ENCODE measurements at regions not wholly inside any gene's neighbourhood (a gene's known extent, or its start where the extent isn't known, plus 50 kb on each side); places are given as distances from the start of the nearest gene placed in this dataset.

DNA sequence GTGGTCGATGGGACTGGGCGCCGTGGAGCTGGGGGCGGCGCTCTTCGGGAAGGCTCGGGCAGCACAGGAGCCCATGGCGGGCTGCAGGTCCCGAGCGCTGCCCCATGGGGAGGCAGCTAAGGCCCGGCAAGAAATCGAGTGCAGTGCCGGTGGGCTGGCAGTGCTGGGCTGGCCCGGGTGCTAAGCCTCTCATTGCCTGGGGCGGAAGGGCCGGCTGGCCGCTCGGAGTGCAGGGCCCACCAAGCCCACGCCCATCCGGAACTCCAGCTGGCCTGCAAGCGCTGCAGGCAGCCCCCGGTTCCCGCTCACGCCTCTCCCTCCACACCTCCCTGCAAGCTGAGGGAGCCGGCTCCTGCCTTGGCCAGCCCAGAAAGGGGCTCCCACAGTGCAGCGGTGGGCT is 748.4 kb upstream of the NRXN1 start:
- TF ChIP-seq, protein P1, sequence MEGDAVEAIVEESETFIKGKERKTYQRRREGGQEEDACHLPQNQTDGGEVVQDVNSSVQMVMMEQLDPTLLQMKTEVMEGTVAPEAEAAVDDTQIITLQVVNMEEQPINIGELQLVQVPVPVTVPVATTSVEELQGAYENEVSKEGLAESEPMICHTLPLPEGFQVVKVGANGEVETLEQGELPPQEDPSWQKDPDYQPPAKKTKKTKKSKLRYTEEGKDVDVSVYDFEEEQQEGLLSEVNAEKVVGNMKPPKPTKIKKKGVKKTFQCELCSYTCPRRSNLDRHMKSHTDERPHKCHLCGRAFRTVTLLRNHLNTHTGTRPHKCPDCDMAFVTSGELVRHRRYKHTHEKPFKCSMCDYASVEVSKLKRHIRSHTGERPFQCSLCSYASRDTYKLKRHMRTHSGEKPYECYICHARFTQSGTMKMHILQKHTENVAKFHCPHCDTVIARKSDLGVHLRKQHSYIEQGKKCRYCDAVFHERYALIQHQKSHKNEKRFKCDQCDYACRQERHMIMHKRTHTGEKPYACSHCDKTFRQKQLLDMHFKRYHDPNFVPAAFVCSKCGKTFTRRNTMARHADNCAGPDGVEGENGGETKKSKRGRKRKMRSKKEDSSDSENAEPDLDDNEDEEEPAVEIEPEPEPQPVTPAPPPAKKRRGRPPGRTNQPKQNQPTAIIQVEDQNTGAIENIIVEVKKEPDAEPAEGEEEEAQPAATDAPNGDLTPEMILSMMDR (IDR thresholded peaks at IDR 0.05; ENCODE audit: poor library complexity) = no peak
- no peak for TF ChIP-seq EZH2 (IDR thresholded peaks at IDR 0.05; ENCODE audit: borderline replicate concordance)
- TF ChIP-seq EZH2phosphoT487 (IDR thresholded peaks at IDR 0.05; ENCODE audit: low read depth, severe bottlenecking, unreplicated experiment) = no peak
